ENCODE measurements at regions not wholly inside any gene's neighbourhood (a gene's known extent, or its start where the extent isn't known, plus 50 kb on each side); places are given as distances from the start of the nearest gene placed in this dataset.

DNA sequence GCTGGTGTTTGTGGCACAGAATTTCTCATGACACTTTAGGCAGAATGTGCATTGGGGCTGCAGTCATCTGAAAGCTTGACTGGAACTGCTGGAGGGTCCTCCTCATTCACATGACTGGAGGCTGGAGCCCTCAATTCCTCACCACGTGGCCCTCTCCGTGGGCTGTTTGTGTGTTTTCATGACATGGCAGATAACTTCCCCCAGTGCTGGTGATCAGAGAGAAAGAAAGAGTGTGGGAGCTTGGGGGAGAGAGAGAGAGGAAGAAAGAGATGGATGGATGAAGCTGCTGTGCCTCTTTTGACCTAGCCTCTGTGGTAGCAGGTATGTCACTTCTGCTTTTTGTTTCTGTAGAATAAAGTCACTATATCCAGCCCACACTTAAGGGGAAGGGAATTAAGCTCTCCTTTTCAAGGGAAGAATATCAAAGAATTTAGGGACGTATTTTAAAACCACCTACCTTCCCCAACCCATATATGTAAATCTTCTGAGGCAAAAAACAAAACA lies 169.6 kb upstream of the IL12A start:
- TF ChIP-seq ZNF621 (tag by site-specific recombination; IDR thresholded peaks at IDR 0.05) = no peak
- TF ChIP-seq, protein P1, sequence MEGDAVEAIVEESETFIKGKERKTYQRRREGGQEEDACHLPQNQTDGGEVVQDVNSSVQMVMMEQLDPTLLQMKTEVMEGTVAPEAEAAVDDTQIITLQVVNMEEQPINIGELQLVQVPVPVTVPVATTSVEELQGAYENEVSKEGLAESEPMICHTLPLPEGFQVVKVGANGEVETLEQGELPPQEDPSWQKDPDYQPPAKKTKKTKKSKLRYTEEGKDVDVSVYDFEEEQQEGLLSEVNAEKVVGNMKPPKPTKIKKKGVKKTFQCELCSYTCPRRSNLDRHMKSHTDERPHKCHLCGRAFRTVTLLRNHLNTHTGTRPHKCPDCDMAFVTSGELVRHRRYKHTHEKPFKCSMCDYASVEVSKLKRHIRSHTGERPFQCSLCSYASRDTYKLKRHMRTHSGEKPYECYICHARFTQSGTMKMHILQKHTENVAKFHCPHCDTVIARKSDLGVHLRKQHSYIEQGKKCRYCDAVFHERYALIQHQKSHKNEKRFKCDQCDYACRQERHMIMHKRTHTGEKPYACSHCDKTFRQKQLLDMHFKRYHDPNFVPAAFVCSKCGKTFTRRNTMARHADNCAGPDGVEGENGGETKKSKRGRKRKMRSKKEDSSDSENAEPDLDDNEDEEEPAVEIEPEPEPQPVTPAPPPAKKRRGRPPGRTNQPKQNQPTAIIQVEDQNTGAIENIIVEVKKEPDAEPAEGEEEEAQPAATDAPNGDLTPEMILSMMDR (tag by site-specific recombination; IDR thresholded peaks at IDR 0.05) = no peak
- TF ChIP-seq, protein P2, sequence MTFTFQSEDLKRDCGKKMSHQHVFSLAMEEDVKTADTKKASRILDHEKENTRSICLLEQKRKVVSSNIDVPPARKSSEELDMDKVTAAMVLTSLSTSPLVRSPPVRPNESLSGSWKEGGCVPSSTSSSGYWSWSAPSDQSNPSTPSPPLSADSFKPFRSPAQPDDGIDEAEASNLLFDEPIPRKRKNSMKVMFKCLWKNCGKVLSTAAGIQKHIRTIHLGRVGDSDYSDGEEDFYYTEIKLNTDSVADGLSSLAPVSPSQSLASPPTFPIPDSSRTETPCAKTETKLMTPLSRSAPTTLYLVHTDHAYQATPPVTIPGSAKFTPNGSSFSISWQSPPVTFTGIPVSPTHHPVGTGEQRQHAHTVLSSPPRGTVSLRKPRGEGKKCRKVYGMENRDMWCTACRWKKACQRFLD (tag by site-specific recombination; IDR thresholded peaks at IDR 0.05) = no peak

Measured in HEK293 (cell line).